Mesendoderm (in vitro differentiated cells): ENCODE measurements at regions not wholly inside any gene's neighbourhood (a gene's known extent, or its start where the extent isn't known, plus 50 kb on each side); places are given as distances from the start of the nearest gene placed in this dataset.

Source experiments
- DNase-seq: peaks from one replicate; pipeline ENCODE4 v3.0.0; 2013
- H2AK5ac ChIP-seq: 2 replicates; pipeline ENCODE4 v1.6.1; 2013; ENCODE audit warnings: low read length, inconsistent platforms
- H2BK120ac ChIP-seq: 2 replicates; pipeline ENCODE4 v1.6.1; 2013; ENCODE audit warnings: low read depth, mild to moderate bottlenecking, low read length, moderate library complexity, mixed read lengths
- H2BK15ac ChIP-seq: replicated peaks from 2 replicates; pipeline ENCODE4 v1.6.1; 2013; ENCODE audit warnings: low read depth, mild to moderate bottlenecking, moderate library complexity
- H2BK5ac ChIP-seq: 2 replicates; pipeline ENCODE4 v1.6.1; 2013; ENCODE audit warnings: low read length, inconsistent platforms
- H3K18ac ChIP-seq: 2 replicates; pipeline ENCODE4 v1.6.1; 2013; ENCODE audit warnings: mild to moderate bottlenecking, low read length, mixed read lengths
- H3K23ac ChIP-seq: one replicate; pipeline ENCODE4 v1.6.1; 2013; ENCODE audit warnings: low read length
- H3K27ac ChIP-seq: 2 replicates; pipeline ENCODE4 v1.5.1; 2013; ENCODE audit warnings: low read depth, mild to moderate bottlenecking, inconsistent platforms, low read length, moderate library complexity
- H3K27me3 ChIP-seq: 2 replicates; pipeline ENCODE4 v1.6.1; 2013; ENCODE audit warnings: low read length, control low read depth, mild to moderate bottlenecking, inconsistent platforms; ENCODE audit not compliant: insufficient read depth, poor library complexity
- H3K36me3 ChIP-seq: 2 replicates; pipeline ENCODE4 v1.6.1; 2013; ENCODE audit warnings: low read length, inconsistent platforms; ENCODE audit not compliant: control insufficient read depth, insufficient read depth
- H3K4ac ChIP-seq: one replicate; pipeline ENCODE4 v1.6.1; 2013; ENCODE audit warnings: low read depth, mild to moderate bottlenecking, low read length, moderate library complexity
- H3K4me1 ChIP-seq: 2 replicates; pipeline ENCODE4 v1.6.1; 2013; ENCODE audit warnings: low read depth, low read length, inconsistent platforms; ENCODE audit not compliant: control insufficient read depth
- H3K4me2 ChIP-seq: 2 replicates; pipeline ENCODE4 v1.6.1; 2013; ENCODE audit warnings: low read length
- H3K4me3 ChIP-seq: 2 replicates; pipeline ENCODE4 v1.5.1; 2013; ENCODE audit warnings: mild to moderate bottlenecking, low read length
- H3K56ac ChIP-seq: one replicate; pipeline ENCODE4 v1.6.1; 2013; ENCODE audit warnings: low read length
- H3K79me1 ChIP-seq: 2 replicates; pipeline ENCODE4 v1.6.1; 2013; ENCODE audit warnings: low read length, inconsistent platforms
- H3K79me2 ChIP-seq: 2 replicates; pipeline ENCODE4 v1.6.1; 2013; ENCODE audit warnings: mild to moderate bottlenecking, low read length; ENCODE audit not compliant: control insufficient read depth, insufficient read depth
- H3K9ac ChIP-seq: 2 replicates; pipeline ENCODE4 v1.6.1; 2013; ENCODE audit warnings: low read length, inconsistent platforms
- H4K5ac ChIP-seq: one replicate; pipeline ENCODE4 v1.6.1; 2013; ENCODE audit warnings: low read length
- H4K8ac ChIP-seq: one replicate; pipeline ENCODE4 v1.6.1; 2013; ENCODE audit warnings: low read depth, mild to moderate bottlenecking, control low read depth, low read length, moderate library complexity
- WGBS: extraction: QIAGEN DNeasy Blood & Tissue Kit; methylation state at CpG from one replicate; pipeline ENCODE4 v1.1.7; 2013; ENCODE audit warnings: low lambda C conversion rate, missing lambda C conversion rate; ENCODE audit not compliant: insufficient coverage; ENCODE audit errors: extremely low coverage; 5-methylcytosine and 5-hydroxymethylcytosine counted together

- Histone ChIP-seq H3K27me3 (no peaks in the 10 kb centered on the region), H4K8ac (no peak overlapping the region), H2BK15ac (no peak overlapping the region), H3K36me3 (no peaks in the 10 kb centered on the region), H3K79me2 (no peaks in the 10 kb centered on the region), H2AK5ac (no peak overlapping the region), H2BK120ac (no peak overlapping the region), H2BK5ac (no peak overlapping the region), H3K4me2 (no peak overlapping the region), H3K27ac (no peak overlapping the region), H3K18ac (no peak overlapping the region), H3K4me3 (no peak overlapping the region), H3K4ac (no peak overlapping the region), H3K56ac (no peak overlapping the region), H4K5ac (no peak overlapping the region), H3K23ac (no peak overlapping the region), H3K9ac (no peak overlapping the region), H3K79me1 (no peaks in the 10 kb centered on the region), H3K4me1 (no peaks in the 10 kb centered on the region)
- no peak for DNase-seq
Observed at GRCh38 chr7:84258628-84259027, 64.0 kb upstream of the SEMA3A start.

- no peak overlapping the region for H3K4me2 ChIP-seq
- no peaks in the 10 kb centered on the region for H3K36me3 ChIP-seq
- H4K8ac ChIP-seq, result no peak overlapping the region
- no peak overlapping the region for H3K18ac ChIP-seq
- no peak overlapping the region for H3K4ac ChIP-seq
- no peak overlapping the region for H3K27ac ChIP-seq
- no peak overlapping the region for H2BK15ac ChIP-seq
- no peaks in the 10 kb centered on the region for H3K79me1 ChIP-seq
- H3K4me3 ChIP-seq, result no peak overlapping the region
- H2AK5ac ChIP-seq, result no peak overlapping the region
- WGBS, result no CpG with 5 or more reads among the region's 2 CpGs
- H3K79me2 ChIP-seq, result no peaks in the 10 kb centered on the region
- no peak overlapping the region for H4K5ac ChIP-seq
- no peak overlapping the region for H2BK5ac ChIP-seq
- no peaks in the 10 kb centered on the region for H3K4me1 ChIP-seq
- DNase-seq, result no peak
- no peak overlapping the region for H3K9ac ChIP-seq
- no peak overlapping the region for H2BK120ac ChIP-seq
- no peaks in the 10 kb centered on the region for H3K27me3 ChIP-seq
- no peak overlapping the region for H3K56ac ChIP-seq
- H3K23ac ChIP-seq, result no peak overlapping the region
Observed at GRCh38 chr7:84256571-84256971, 62.0 kb upstream of the SEMA3A start.

- Histone ChIP-seq H4K8ac (no peak overlapping the region), H2AK5ac (no peak overlapping the region), H2BK120ac (no peak overlapping the region), H3K23ac (no peak overlapping the region), H3K9ac (no peak overlapping the region), H3K56ac (no peak overlapping the region), H3K4me3 (no peak overlapping the region), H3K4ac (no peak overlapping the region), H3K4me2 (no peak overlapping the region), H3K79me1 (no peaks in the 10 kb centered on the region), H3K36me3 (no peaks in the 10 kb centered on the region), H3K27me3 (no peaks in the 10 kb centered on the region), H2BK5ac (no peak overlapping the region), H2BK15ac (peak overlapping the region; percentile 6), H3K27ac (no peak overlapping the region), H4K5ac (no peak overlapping the region), H3K4me1 (no peaks in the 10 kb centered on the region), H3K79me2 (no peaks in the 10 kb centered on the region), H3K18ac (no peak overlapping the region)
- peak; percentile 32 for DNase-seq
- no CpG with 5 or more reads among the region's 3 CpGs for WGBS
Observed at GRCh38 chr7:84251277-84251781, 56.7 kb upstream of the SEMA3A start.

GRCh38 chr7:84250452-84250851 lies 55.9 kb upstream of the SEMA3A start:
- H3K4me1 ChIP-seq, result no peaks in the 10 kb centered on the region
- H3K4me3 ChIP-seq, result no peak overlapping the region
- no peak overlapping the region for H2AK5ac ChIP-seq
- H2BK15ac ChIP-seq, result no peak overlapping the region
- H3K9ac ChIP-seq, result no peak overlapping the region
- H4K8ac ChIP-seq, result no peak overlapping the region
- no peak overlapping the region for H3K23ac ChIP-seq
- H2BK120ac ChIP-seq, result no peak overlapping the region
- H4K5ac ChIP-seq, result no peak overlapping the region
- DNase-seq, result no peak
- no peaks in the 10 kb centered on the region for H3K36me3 ChIP-seq
- no peak overlapping the region for H3K56ac ChIP-seq
- no peak overlapping the region for H3K4me2 ChIP-seq
- H3K27ac ChIP-seq, result no peak overlapping the region
- H3K79me2 ChIP-seq, result no peaks in the 10 kb centered on the region
- H3K79me1 ChIP-seq, result no peaks in the 10 kb centered on the region
- no peak overlapping the region for H3K4ac ChIP-seq
- no peaks in the 10 kb centered on the region for H3K27me3 ChIP-seq
- H3K18ac ChIP-seq, result no peak overlapping the region
- H2BK5ac ChIP-seq, result no peak overlapping the region

GRCh38 chr7:84249656-84250055 lies 55.1 kb upstream of the SEMA3A start:
- Histone ChIP-seq H2BK15ac (no peak overlapping the region), H3K4me3 (no peak overlapping the region), H3K27ac (no peak overlapping the region), H2AK5ac (no peak overlapping the region), H4K8ac (no peak overlapping the region), H3K23ac (no peak overlapping the region), H2BK120ac (no peak overlapping the region), H3K79me2 (no peaks in the 10 kb centered on the region), H4K5ac (no peak overlapping the region), H3K9ac (no peak overlapping the region), H3K56ac (no peak overlapping the region), H3K79me1 (no peaks in the 10 kb centered on the region), H3K36me3 (no peaks in the 10 kb centered on the region), H3K4ac (no peak overlapping the region), H3K4me2 (no peak overlapping the region), H3K4me1 (no peaks in the 10 kb centered on the region), H3K18ac (no peak overlapping the region), H3K27me3 (no peaks in the 10 kb centered on the region), H2BK5ac (no peak overlapping the region)
- no peak for DNase-seq
- no CpG with 5 or more reads among the region's 1 CpG for WGBS

GRCh38 chr7:84248843-84249242 lies 54.3 kb upstream of the SEMA3A start:
- Histone ChIP-seq H3K56ac (no peak overlapping the region), H4K5ac (no peak overlapping the region), H3K9ac (no peak overlapping the region), H3K27ac (no peak overlapping the region), H2AK5ac (no peak overlapping the region), H3K79me1 (no peaks in the 10 kb centered on the region), H3K4me3 (no peak overlapping the region), H3K79me2 (no peaks in the 10 kb centered on the region), H3K27me3 (no peaks in the 10 kb centered on the region), H2BK5ac (no peak overlapping the region), H2BK15ac (no peak overlapping the region), H3K36me3 (no peaks in the 10 kb centered on the region), H3K23ac (no peak overlapping the region), H3K4ac (no peak overlapping the region), H3K4me1 (no peaks in the 10 kb centered on the region), H3K4me2 (no peak overlapping the region), H2BK120ac (no peak overlapping the region), H4K8ac (no peak overlapping the region), H3K18ac (no peak overlapping the region)
- WGBS, result no CpG with 5 or more reads among the region's 3 CpGs
- no peak for DNase-seq
